ENCODE measurements at regions not wholly inside any gene's neighbourhood (a gene's known extent, or its start where the extent isn't known, plus 50 kb on each side); places are given as distances from the start of the nearest gene placed in this dataset.

DNA sequence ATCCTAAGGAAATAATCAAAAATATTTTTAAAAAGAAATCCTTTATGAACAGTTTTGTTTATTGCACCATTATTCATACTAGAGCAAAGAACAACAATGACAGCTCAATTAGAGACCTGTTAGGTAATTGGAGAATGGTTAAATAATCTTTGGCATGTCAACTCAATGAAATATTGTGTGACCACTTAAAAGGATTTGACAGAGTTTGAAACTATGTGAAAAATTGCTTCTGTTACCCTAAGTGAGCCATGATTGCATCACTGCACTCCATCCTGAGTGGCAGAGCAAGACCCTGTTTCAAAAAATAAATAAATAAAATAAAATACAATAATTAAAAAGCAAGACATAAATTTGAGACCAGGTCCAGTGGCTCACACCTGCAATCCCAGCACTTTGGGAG, 66.1 kb upstream of the ATP8B1 start:
- TF ChIP-seq CTCF (conservative IDR thresholded peaks at IDR 0.05) = no peak
- TF ChIP-seq ZFX (IDR thresholded peaks at IDR 0.05) = no peak

Data from C4-2B (cell line).